Parathyroid adenoma (tissue), 2 donors: ENCODE measurements at regions not wholly inside any gene's neighbourhood (a gene's known extent, or its start where the extent isn't known, plus 50 kb on each side); places are given as distances from the start of the nearest gene placed in this dataset.

Experiments
- H2AFZ ChIP-seq: fragments of 300-600 bp; sonication (generic); one replicate; pipeline ENCODE4 v1.7.0; 2017; ENCODE audit warnings: antibody characterized with exemption, mild to moderate bottlenecking
- H3K27ac ChIP-seq: fragments of 300-600 bp; sonication (generic); one replicate; pipeline ENCODE4 v1.7.0; 2017
- H3K27me3 ChIP-seq: fragments of 300-600 bp; sonication (generic); one replicate; pipeline ENCODE4 v1.7.0; 2017; ENCODE audit warnings: low read length; ENCODE audit not compliant: control insufficient read depth, insufficient read depth
- H3K36me3 ChIP-seq: fragments of 300-600 bp; sonication (generic); one replicate; pipeline ENCODE4 v1.7.0; 2017; ENCODE audit warnings: low read length; ENCODE audit not compliant: control insufficient read depth, insufficient read depth
- H3K4me1 ChIP-seq: fragments of 300-600 bp; sonication (generic); one replicate; pipeline ENCODE4 v1.7.0; 2017; ENCODE audit warnings: control low read depth
- H3K4me2 ChIP-seq: fragments of 300-600 bp; sonication (generic); one replicate; pipeline ENCODE4 v1.7.0; 2017; ENCODE audit warnings: low read length
- H3K4me3 ChIP-seq: fragments of 300-600 bp; sonication (generic); one replicate; pipeline ENCODE4 v1.7.0; 2017; ENCODE audit warnings: low read depth, low read length
- H3K79me2 ChIP-seq: fragments of 300-600 bp; sonication (generic); one replicate; pipeline ENCODE4 v1.7.0; 2017; ENCODE audit warnings: control low read depth
- H3K9ac ChIP-seq: fragments of 300-600 bp; sonication (generic); one replicate; pipeline ENCODE4 v1.7.0; 2017; ENCODE audit warnings: mild to moderate bottlenecking
- H3K9me3 ChIP-seq: fragments of 300-600 bp; sonication (generic); one replicate; pipeline ENCODE4 v1.7.0; 2017; ENCODE audit warnings: low read length; ENCODE audit not compliant: control insufficient read depth
- TF ChIP-seq, protein P1 (sequence below): fragments of 300-600 bp; sonication (generic); IDR thresholded peaks from one replicate; pipeline ENCODE4 v1.7.0; 2017; ENCODE audit warnings: antibody characterized with exemption, mild to moderate bottlenecking
- donor health status: primary hyperparathyroidism.

DNA sequence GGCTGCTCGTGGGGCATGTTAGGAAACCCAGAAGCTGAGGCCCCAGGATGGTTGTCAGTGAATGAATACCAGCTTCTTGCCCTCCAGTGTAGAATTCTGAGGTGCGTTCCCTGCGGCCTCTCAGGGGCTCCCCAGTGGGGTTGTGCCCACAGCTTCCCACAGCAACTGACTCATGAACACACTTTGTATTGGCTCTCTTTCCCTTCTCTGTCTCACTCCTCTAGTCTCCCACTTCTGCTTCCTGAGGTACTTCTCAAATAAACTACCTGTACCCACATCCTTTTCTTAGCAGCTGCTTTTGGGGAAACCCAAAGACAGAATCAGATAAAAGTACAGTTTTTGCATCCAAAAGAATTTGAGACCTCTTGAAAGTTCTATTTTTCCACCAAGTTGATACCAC lies 107.7 kb upstream of the JAG1 start:
- Histone ChIP-seq H3K4me2 (no peak overlapping the region), H3K36me3 (no peaks in the 10 kb centered on the region), H3K4me3 (no peak overlapping the region), H2AFZ (no peak overlapping the region), H3K27me3 (no peaks in the 10 kb centered on the region), H3K4me1 (peaks cover 10% of the 10 kb centered on the region), H3K79me2 (no peaks in the 10 kb centered on the region), H3K27ac (no peak overlapping the region), H3K9me3 (no peaks in the 10 kb centered on the region), H3K9ac (no peak overlapping the region)
- TF ChIP-seq, protein P1, sequence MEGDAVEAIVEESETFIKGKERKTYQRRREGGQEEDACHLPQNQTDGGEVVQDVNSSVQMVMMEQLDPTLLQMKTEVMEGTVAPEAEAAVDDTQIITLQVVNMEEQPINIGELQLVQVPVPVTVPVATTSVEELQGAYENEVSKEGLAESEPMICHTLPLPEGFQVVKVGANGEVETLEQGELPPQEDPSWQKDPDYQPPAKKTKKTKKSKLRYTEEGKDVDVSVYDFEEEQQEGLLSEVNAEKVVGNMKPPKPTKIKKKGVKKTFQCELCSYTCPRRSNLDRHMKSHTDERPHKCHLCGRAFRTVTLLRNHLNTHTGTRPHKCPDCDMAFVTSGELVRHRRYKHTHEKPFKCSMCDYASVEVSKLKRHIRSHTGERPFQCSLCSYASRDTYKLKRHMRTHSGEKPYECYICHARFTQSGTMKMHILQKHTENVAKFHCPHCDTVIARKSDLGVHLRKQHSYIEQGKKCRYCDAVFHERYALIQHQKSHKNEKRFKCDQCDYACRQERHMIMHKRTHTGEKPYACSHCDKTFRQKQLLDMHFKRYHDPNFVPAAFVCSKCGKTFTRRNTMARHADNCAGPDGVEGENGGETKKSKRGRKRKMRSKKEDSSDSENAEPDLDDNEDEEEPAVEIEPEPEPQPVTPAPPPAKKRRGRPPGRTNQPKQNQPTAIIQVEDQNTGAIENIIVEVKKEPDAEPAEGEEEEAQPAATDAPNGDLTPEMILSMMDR: no peak

DNA sequence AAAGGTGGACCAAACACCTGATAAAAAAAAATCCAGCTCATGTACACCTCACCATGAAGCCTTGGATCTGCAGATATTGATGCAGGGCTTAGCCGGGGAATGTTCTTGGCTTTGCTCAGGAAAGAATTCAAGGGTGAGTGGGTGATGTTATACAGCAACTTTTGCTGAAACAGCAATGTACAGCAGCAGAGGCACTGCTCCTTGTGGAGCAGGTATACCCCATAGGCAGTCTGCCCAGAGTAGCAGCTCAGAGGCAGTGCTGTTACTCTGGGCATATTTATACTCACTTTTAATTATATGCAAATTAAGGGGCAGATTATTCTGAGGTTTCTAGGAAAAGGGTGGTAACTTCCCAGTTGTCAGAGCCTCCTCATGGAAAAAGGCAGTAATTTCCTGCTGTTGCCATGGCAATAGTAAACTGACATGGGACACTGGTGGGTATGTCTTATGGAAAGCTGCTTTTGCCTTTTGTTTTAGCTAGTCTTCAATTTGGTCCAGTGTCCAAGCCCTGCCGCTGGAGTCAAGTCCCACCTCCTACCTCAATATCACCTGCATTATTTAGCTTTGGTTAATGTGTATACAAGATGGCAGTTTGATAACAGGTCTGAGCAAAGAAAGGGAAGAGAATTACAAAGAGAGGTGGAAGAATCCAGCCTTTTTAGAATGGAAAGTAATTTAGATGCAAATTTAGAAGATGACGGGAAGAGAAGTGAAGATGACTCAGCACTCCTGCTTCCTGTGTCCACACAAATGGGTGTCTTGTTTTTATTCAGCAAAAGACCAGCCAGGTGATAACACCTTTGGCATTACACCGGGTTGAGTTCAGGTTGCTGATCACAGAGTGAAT lies 110.1 kb upstream of the JAG1 start:
- Histone ChIP-seq H3K9ac (no peak overlapping the region), H2AFZ (peak overlapping the region; percentile 18), H3K36me3 (no peaks in the 10 kb centered on the region), H3K27ac (no peak overlapping the region), H3K27me3 (no peaks in the 10 kb centered on the region), H3K9me3 (no peaks in the 10 kb centered on the region), H3K79me2 (no peaks in the 10 kb centered on the region), H3K4me2 (peak overlapping the region; percentile 3), H3K4me1 (peaks cover 10% of the 10 kb centered on the region), H3K4me3 (no peak overlapping the region)
- TF ChIP-seq, protein P1: no peak

DNA sequence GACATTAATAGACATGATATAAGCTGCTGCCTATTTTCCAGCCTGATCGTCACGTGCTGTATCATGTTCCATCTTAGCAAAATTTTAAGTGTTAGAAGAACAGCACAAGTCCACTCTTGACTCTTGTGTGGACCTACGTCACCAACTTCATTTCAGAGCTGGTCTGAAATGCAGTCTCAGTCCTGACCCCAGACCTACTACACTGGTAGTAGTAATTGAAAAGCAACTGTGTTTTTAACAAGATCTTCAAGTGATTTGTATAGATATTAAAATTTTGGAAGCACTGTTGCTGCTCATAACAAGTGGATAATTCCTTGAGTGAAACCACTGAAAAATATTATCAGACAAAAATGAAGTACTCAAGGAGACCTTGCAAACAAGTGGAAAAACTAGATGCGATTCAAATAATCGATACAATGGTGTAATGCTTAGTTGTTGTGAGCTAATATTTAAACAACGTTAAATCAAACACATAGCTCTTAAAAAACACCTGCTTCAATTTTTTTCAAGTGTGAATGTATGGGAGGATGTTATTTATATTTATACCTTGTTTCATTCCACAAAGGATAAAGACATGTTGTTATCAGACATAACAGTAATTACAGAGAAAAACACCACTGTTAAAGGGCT lies 110.9 kb upstream of the JAG1 start:
- H2AFZ ChIP-seq: peak overlapping the region; percentile 18
- H3K36me3 ChIP-seq: no peaks in the 10 kb centered on the region
- H3K27ac ChIP-seq: no peak overlapping the region
- no peak overlapping the region for H3K4me3 ChIP-seq
- no peaks in the 10 kb centered on the region for H3K27me3 ChIP-seq
- H3K9me3 ChIP-seq: no peaks in the 10 kb centered on the region
- H3K4me2 ChIP-seq: peak overlapping the region; percentile 3
- TF ChIP-seq, protein P1: no peak
- peaks cover 10% of the 10 kb centered on the region for H3K4me1 ChIP-seq
- H3K79me2 ChIP-seq: no peaks in the 10 kb centered on the region
- no peak overlapping the region for H3K9ac ChIP-seq

DNA sequence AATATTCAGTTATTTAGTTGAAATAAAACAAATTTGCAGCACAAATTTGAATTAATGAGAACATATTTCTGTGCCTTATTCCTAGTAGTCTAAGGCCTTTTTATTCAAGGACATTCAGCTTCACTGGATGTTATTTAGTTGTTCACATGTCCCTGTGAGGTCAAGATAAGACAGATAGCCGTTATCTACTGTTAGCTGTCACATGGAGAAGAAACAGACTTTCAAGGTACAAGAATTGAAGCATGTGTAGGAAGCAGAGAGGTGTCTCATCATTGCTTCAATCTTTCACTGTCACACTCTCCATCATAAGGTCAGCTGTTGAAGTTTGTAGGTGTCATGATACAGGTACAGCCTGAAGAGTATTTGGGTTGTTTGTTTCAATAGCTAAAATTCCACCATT lies 112.9 kb upstream of the JAG1 start:
- Histone ChIP-seq H3K4me3 (no peak overlapping the region), H3K36me3 (no peaks in the 10 kb centered on the region), H3K79me2 (no peaks in the 10 kb centered on the region), H2AFZ (no peak overlapping the region), H3K4me1 (peaks cover 10% of the 10 kb centered on the region), H3K9me3 (no peaks in the 10 kb centered on the region), H3K27ac (no peak overlapping the region), H3K9ac (no peak overlapping the region), H3K4me2 (no peak overlapping the region), H3K27me3 (no peaks in the 10 kb centered on the region)
- TF ChIP-seq, protein P1: no peak
